OCI-M1 (cell line): ENCODE measurements at regions not wholly inside any gene's neighbourhood (a gene's known extent, or its start where the extent isn't known, plus 50 kb on each side); places are given as distances from the start of the nearest gene placed in this dataset.
"Not testable (repeated sequence)": the region's sequence is repeated elsewhere in the genome, so short reads cannot be mapped to it uniquely, and the experiment has no call there.

Experiments
- DNase-seq: peaks from one replicate; lab custom pipeline; 2025; lab: John Stamatoyannopoulos, UW

GRCh38 chr17:37859451-37859850 lies 64.8 kb upstream of the TBC1D3K start:
- DNase-seq = no peak

GRCh38 chr17:37858391-37858790 lies 65.8 kb upstream of the TBC1D3K start:
- DNase-seq = not testable (repeated sequence)

DNA sequence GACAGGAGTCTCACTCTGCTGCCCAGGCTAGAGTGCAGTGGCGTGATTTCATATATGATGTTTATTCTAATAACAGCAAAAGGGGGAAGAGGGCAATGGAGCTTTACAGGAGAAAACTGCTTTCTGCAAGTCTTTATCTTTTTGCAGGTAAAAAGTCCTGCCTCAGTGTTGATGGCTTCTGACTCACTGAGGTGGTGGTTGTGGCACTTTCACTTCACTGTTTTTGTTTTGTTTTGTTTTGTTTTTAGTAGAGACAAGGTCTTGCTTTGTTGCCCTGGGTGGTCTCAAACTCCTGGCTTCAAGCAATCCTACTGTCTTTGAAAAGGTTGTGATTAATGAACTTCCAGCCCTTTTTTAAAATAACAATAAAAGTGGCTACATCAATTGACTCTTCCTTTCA lies 68.0 kb upstream of the TBC1D3K start:
- DNase-seq = no peak

- DNase-seq = no peak
Observed at GRCh38 chr17:37849617-37849972, 74.6 kb upstream of the TBC1D3K start.

DNA sequence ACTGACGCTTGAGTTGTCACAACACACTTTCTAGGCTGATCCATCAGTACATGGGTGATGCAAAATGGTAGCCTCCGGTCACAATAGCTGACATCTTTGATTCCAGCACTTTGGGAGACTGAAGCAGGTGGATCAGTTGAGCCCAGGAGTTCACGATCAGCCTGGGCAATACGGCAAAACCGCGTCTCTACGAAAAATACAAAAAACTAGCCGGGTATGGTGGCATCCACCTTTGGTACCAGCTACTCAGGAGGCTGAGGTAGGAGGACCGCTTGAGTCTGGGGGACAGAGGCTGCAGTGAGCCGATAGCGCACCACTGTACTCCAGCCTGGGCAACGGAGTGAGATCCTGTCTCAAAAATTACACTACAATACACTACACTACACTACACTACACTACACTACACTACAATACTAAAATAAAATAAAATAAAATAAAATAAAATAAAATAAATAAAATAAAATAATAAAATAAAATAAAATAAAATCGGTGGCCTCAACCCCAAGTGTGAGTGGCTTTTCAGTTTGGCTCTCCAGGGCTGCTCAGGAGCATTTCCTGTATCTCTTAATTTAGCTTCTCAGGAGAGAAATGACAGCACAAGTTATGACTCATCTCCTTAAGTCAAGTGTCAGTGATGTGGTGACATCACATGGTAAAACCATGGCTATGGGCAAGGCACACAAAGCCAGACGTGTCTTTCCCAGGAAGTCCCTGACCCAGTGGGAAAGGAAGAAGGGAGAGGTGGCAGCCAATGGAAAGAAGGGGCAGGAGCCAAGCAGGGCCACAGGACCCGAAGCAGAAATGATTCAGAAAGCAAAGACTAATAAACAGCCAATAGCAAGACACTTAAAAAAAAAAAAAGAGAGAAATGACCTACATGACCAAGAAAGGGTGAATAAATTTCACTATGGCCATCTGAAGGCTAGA lies 75.3 kb upstream of the TBC1D3K start:
- peak; percentile 57 for DNase-seq

DNA sequence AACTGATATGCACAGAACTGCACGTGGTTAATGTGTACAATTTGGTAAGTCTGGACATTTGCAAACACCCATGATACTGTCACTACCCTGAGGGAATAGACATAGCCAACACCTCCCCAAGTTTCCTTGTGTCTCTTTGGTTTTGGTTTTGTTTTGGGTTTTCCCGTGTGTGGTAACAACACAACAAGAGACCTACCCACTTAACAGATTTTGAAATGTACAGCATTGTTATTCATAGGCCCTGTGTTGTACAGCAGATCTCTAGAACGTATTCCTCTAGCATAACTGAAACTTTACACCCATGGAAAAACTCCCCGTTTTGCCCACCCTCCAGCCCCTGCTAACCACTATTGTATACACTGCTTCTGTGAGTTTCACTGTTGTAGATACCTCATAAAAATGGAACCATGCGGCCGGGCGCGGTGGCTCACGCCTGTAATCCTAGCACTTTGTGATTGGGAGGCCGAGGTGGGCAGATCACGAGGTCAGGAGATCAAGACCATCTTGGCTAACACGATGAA lies 76.3 kb upstream of the TBC1D3K start:
- no peak for DNase-seq

DNA sequence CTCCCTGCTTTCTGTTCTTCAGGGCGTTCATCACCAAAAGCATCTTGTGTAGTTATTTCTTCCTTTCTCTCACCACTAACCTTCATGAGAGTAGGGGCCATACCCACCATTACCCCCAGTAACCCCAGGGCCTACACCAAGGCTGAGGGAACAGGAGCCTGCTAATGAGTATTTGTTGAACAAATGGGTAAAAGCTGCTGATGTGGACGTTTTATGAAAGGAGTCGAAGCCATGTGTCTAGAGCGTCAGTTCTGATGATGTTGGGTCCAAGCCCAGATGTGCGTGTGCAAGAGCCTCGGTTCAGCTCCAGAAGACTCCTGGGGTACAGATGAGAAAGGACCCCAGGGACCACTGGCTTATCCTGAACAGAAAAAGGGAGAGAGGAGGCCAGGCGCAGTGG lies 77.1 kb upstream of the TBC1D3K start:
- DNase-seq = no peak

DNA sequence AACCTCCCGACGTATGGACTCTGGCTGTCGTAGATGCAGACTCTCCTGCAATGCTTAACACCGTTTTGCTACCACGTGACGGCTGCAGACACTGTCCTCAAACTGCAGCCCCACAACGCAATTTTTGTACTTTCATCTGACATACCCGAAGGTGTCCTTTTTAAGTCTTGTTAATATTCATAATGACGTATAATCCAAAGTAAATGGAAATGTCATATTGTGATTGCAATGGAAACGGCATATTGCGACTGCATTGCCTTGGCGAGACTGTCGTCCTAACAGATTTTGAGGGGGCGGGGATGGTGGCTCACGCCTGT lies 79.3 kb upstream of the TBC1D3K start:
- no peak for DNase-seq

- peak; percentile 51 for DNase-seq
Observed at GRCh38 chr17:37844158-37844976, 79.8 kb upstream of the TBC1D3K start.

DNA sequence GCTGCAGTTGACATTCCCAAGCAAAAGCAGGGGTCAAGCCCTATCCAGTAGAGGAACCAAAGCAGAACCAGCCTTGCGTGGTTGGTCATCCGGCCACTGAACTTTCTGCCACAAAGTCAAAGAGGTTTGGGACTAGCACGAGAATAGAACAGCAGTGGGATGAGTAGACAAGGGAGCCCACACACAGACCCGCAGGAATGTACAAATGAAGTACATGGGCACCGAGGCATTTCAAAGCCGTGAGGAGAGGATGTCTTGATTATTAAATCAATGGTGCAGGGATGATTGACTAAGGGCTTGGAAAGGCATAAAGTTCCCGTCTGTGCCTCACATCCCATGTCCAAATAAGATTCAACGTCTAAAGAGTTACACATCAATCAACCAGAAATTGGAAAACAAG lies 81.8 kb upstream of the TBC1D3K start:
- DNase-seq = no peak

DNA sequence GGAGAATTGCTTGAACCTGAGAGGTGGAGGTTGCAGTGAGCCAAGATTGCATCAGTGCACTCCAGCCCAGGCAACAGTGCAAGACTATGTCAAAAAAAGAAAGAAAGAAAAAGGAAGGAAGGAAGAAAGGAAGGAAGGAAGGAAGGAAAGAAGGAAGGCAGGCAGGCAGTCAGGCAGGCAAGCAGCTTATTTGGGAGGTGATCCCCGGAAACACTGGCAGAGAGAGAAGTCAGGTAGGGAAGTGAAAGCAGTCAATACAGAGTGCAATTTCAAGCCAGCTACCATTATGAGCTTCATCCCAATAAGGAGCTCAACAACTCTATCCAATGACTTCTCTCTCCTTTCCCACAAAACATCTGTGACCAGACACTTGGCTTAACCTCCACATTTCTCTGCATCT lies 83.0 kb upstream of the TBC1D3K start:
- no peak for DNase-seq

DNA sequence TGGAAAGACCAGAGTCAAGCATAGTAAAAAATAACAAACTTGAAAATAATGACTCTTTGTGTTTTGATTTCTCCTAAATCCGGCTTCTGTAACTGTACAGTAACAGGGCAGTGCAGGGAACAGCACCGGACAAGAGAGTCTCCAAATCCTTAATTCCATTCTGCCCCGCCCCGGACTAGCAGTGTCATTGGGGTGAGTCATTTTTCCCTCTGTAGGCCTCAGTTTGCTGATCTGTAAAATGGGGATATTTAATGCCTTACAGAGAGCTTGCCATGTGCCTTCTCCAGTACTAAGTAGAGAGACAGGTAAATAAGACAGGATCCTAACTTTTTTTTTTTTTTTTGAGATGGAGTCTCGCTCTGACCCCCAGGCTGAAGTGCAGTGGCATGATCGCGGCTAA lies 83.6 kb upstream of the TBC1D3K start:
- DNase-seq = no peak

DNA sequence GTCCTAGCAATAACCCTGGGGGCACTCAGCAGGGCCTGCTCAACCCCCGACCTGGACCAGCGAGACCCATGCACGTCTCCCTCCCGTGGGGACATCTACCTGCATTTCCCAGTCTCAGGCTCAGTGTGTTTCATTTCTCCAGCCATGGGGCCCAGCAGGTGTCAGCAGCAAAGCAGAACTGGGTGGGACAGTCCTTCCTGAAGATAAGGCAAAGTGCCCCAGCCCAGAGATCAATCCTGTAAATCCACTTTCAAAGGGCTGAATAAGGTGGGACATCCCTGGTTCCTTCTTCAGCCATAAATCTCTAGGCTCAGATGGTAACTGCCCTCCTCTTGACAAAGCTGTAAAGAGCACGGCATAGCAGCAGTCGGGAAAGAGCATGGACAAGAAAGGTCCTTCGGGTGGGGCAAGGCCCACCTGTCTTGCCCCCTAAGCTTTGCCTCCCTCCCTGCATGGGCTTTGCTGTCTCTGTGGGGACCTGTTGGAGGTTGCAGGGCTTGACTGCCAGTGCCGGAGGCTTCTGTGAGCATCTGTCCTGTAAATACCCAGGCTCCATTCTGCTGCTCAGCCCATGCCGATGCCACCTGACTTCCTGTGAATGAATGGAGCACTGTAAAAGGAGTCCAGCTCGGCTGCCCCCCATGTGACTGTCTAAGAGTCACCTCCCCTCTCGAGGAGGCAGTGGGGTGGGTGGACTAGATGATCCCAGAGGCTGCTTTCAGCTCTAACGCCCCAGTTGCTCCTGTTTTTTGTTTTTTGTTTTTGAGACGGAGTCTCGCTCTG lies 84.8 kb upstream of the TBC1D3K start:
- no peak for DNase-seq

- no peak for DNase-seq
Observed at GRCh38 chr17:37838276-37838675, 85.9 kb upstream of the TBC1D3K start.

DNA sequence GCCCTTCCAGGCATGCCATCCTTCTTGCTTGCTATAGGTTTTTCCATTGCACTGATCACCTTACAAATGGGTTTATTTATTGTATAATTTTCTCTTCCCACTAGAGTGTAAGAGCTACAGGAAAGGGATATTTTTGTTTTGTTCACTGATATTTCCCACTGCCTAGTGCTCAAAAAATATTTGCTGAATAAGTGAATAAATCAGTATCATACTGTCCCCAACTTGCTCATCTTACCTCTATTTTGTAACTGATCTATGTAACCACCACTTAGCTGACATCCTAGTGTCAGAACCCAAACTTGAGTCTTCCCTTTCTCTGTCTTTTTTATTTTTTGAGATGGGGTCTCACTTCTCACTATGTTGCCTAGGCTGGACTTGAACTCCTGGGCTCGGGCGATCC lies 87.6 kb upstream of the TBC1D3K start:
- DNase-seq = no peak

- no peak for DNase-seq
Observed at GRCh38 chr17:37834168-37834567, 89.3 kb upstream of the HNF1B start.

DNA sequence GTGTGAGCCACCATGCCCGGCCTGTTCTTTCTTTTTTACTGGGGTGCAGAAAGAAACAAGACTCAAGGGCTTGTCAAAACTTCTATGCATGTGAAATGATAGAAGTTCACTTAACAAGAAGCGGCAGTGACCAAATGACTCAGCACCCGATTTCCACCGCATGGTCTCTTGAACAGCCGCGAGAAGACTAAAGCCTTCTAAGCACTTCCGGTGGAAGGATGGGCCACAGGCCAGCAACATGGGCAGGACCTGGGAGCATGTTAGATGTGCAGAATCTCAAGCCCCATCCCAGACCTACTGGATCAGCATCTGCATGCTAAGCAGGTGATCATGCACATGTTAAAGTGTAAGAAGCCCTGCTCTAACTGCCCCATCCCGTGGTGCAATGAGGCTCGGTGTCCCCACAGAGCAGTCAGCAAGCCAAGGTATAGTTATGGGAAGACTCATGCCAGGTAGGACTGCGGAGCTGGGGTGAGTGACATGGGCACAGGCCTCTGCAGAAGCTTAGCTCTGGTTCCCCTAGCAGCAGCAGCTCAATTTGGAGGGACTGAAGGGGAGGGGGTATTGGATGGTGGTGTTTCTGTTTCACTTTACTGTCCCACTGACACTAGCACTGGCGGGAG lies 88.5 kb upstream of the HNF1B start:
- no peak for DNase-seq

GRCh38 chr17:37831986-37832385 lies 87.1 kb upstream of the HNF1B start:
- no peak for DNase-seq

DNA sequence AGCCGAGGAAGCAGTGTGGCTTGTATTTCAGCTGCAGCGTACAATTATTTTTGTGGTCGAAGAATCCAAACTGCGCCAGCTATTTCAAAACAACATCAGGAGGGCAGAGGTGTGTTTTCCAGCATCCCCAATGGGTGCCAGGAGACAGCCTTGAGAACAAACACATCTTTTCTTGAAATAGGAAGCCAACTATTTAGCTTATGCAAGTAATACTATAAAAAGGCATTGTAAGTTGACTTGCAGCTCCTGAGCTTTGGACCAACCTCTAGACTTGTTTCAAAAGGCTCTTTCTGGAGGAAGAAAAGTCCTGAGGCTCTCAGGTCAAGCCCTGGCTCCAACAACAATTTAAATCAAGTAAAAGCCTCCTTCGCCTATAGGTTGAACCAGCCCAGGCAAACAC lies 86.6 kb upstream of the HNF1B start:
- no peak for DNase-seq

DNA sequence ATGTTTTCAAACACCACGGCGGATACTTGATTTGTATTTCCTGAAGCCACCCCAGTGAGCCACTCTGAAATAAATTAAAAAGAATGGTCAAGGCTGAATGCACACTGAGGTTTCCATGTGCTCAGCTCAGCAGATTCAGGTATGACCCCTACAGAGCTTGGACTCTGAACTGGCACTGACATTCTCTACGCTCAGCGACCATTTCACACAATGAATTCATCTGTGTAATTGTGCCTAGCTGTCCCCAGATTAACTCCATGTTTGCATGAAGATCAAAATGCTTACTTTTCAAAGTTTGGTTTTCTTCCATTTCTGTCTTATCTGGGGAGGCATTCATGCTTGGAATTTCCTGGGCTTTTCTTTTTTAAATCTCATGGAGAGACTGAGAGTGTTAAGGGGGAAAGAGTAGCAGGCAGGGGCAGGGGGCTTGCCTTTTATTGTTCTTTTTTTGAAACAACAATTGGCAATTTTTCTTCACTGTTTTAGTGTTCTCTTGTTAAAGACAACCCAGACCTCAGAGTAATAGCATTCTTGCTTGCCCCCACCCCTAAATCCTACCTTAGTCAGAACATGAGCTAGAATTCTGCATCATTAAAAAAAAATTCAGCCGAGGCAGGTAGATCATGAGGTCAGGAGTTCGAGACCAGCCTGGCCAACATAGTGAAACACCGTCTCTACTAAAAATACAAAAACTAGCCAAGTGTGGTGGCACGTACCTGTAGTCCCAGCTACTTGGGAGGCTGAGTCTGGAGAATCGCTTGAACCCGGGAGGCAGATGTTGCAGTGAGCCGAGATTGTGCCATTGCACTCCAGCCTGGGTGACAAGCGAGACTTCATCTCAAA lies 85.5 kb upstream of the HNF1B start:
- no peak for DNase-seq

DNA sequence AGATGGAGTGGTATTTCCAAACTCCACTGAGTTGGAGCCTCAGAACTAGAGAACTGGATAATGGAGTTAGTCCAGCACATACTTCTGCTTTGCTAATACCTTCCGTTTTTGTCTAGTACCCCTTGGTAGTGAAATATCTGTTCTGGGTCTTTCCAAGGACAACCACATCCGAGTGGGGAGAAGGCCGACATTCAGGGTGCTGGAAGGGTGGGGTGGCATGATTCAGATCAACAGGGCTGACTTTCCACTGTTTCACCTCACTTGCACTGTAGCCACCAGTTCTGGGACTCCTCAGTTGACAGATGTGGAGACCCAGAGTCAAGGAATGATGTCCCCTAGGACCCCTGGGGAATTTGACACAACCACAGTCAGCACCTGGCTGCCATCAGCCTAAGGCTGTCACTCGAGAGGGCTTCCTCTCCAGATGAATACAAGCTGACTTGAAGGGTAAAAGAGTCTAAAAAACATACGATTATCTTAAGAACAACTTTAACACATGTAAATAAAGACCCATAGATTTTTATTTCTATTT lies 84.8 kb upstream of the HNF1B start:
- DNase-seq = no peak
